Peyer's patch (tissue), 4 donors: ENCODE measurements at regions not wholly inside any gene's neighbourhood (a gene's known extent, or its start where the extent isn't known, plus 50 kb on each side); places are given as distances from the start of the nearest gene placed in this dataset.

Source experiments
- DNase-seq, 3 donors: peaks; one replicate each; pipeline ENCODE4 v3.0.0-alpha.2; 2017 to 2019
- H3K27ac ChIP-seq, 4 donors: fragments of 200-600 bp; sonication (generic); one replicate each; pipeline ENCODE4 v1.5.1; 2016 to 2019
- H3K27me3 ChIP-seq, 2 donors: fragments of 200-600 bp; sonication (generic); one replicate each; pipeline ENCODE4 v1.5.1; 2019
- H3K36me3 ChIP-seq, 3 donors: fragments of 200-600 bp; sonication (generic); one replicate each; pipeline ENCODE4 v1.5.1; 2016 to 2019
- H3K4me1 ChIP-seq, 4 donors: fragments of 200-600 bp; sonication (generic); one replicate each; pipeline ENCODE4 v1.5.1; 2016 to 2019
- H3K4me3 ChIP-seq, 4 donors: fragments of 200-600 bp; sonication (generic); 1 replicate in 3 of 4; 2 replicates in 1 of 4; pipeline ENCODE4 v1.5.1; 2016 to 2019; ENCODE audit warnings: mild to moderate bottlenecking in 1 of 4
- H3K9me3 ChIP-seq, 4 donors: fragments of 200-600 bp; sonication (generic); one replicate each; pipeline ENCODE4 v1.5.1; 2016 to 2019; ENCODE audit warnings: mild to moderate bottlenecking in 1 of 4
- POLR2A ChIP-seq, 2 donors: fragments of 450-650 bp; IDR thresholded peaks; one replicate each; pipeline ENCODE4 v1.5.1; 2017; ENCODE audit warnings: antibody characterized with exemption in 2 of 2, mild to moderate bottlenecking in 2 of 2, moderate library complexity in 2 of 2
- TF ChIP-seq, protein P1 (sequence below), 6 experiments: fragments of 450-650 bp in 4 of 6; fragments of 200-600 bp in 2 of 6; sonication (generic) in 1 of 6; IDR thresholded peaks; one replicate each; pipeline ENCODE4 v1.5.1; 2017 to 2019; ENCODE audit warnings: antibody characterized with exemption in 6 of 6, mild to moderate bottlenecking in 3 of 6, moderate library complexity in 1 of 6

- no peak overlapping the region for H3K27ac ChIP-seq
- no peak overlapping the region for H3K4me3 ChIP-seq
- H3K36me3 ChIP-seq, result no peaks in the 10 kb centered on the region
- no peaks in the 10 kb centered on the region for H3K4me1 ChIP-seq
- no peak for TF ChIP-seq POLR2A (IDR thresholded peaks at IDR 0.05)
- TF ChIP-seq, protein P1, sequence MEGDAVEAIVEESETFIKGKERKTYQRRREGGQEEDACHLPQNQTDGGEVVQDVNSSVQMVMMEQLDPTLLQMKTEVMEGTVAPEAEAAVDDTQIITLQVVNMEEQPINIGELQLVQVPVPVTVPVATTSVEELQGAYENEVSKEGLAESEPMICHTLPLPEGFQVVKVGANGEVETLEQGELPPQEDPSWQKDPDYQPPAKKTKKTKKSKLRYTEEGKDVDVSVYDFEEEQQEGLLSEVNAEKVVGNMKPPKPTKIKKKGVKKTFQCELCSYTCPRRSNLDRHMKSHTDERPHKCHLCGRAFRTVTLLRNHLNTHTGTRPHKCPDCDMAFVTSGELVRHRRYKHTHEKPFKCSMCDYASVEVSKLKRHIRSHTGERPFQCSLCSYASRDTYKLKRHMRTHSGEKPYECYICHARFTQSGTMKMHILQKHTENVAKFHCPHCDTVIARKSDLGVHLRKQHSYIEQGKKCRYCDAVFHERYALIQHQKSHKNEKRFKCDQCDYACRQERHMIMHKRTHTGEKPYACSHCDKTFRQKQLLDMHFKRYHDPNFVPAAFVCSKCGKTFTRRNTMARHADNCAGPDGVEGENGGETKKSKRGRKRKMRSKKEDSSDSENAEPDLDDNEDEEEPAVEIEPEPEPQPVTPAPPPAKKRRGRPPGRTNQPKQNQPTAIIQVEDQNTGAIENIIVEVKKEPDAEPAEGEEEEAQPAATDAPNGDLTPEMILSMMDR (IDR thresholded peaks at IDR 0.05), result no peak
- H3K27me3 ChIP-seq, result no peaks in the 10 kb centered on the region
- H3K9me3 ChIP-seq, result no peaks in the 10 kb centered on the region
- no peak for DNase-seq
Observed at GRCh38 chr3:74756674-74757073, 142.2 kb upstream of the CNTN3 start.

DNA sequence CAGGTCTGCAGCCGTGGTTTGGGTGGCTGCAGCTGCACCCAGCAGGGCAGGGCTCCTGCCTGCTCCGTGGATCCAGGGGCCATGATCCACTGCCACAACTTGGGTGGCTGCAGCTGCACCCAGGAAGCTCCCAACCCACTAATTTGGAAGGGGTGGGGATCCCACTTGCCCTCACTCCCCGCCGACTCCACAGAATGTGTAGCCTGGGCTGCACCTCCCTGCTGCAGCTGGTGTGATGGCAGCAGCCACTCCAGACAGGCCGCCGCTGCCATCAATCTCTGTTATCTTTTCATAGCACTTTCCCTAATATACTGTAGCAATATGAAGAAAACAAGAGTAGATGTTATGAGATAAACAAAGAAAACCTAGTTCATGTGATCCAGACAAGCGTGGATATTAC is 137.8 kb upstream of the CNTN3 start:
- H3K27me3 ChIP-seq, result no peaks in the 10 kb centered on the region
- H3K9me3 ChIP-seq, result no peaks in the 10 kb centered on the region
- H3K36me3 ChIP-seq, result no peaks in the 10 kb centered on the region
- TF ChIP-seq, protein P1 (IDR thresholded peaks at IDR 0.05), result no peak
- TF ChIP-seq POLR2A (IDR thresholded peaks at IDR 0.05), result no peak
- H3K4me1 ChIP-seq, result no peaks in the 10 kb centered on the region
- H3K4me3 ChIP-seq, result no peak overlapping the region
- no peak overlapping the region for H3K27ac ChIP-seq
- DNase-seq, result no peak

DNA sequence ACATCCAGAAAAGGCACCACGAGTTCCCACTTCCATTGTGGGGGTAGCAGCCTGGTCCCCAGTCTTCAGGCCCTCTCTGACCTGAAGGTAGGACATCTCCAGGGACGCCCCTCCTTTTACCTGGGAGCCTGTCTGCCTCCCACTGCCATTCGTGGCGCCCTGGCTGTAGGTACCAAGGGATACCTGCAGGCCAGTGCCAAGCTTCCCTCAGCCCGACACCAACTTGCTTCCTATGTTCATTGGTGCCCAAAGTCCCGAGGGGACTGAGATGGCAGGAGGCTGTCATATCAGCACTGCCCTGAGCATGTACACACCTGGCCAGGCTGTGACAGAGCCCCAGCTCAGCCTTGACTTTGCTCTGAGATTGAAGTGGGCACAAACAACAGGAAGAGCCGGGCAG is 137.3 kb upstream of the CNTN3 start:
- Histone ChIP-seq H3K36me3 (no peaks in the 10 kb centered on the region), H3K4me3 (no peak overlapping the region), H3K27ac (no peak overlapping the region), H3K4me1 (no peaks in the 10 kb centered on the region), H3K27me3 (no peaks in the 10 kb centered on the region), H3K9me3 (no peaks in the 10 kb centered on the region)
- TF ChIP-seq POLR2A (IDR thresholded peaks at IDR 0.05), result no peak
- TF ChIP-seq, protein P1 (IDR thresholded peaks at IDR 0.05), result no peak
- no peak for DNase-seq

DNA sequence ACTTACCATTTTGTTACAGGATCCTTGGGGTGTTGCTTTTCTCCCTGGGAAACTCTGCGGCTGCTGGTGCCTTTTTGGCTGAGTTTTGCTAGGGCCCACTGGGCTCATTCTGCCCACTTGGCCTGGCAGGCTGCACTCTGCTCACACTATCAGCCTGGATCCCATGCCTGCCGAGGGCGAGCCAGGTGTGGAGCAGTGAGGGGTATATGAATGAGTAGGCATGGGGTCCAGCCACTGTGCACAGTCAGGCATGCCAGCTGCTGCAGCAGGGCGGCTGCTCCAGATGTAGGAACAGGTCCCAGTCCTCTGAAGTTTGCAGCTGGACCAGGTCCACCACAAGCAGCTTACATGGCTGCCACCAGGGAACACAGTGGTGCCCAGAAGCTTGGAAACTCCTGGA is 136.4 kb upstream of the CNTN3 start:
- Histone ChIP-seq H3K27ac (no peak overlapping the region), H3K36me3 (no peaks in the 10 kb centered on the region), H3K9me3 (no peaks in the 10 kb centered on the region), H3K4me1 (no peaks in the 10 kb centered on the region), H3K27me3 (no peaks in the 10 kb centered on the region), H3K4me3 (no peak overlapping the region)
- DNase-seq, result no peak
- TF ChIP-seq, protein P1 (IDR thresholded peaks at IDR 0.05), result no peak
- TF ChIP-seq POLR2A (IDR thresholded peaks at IDR 0.05), result no peak

GRCh38 chr3:74739242-74739641 is 124.8 kb upstream of the CNTN3 start:
- Histone ChIP-seq H3K36me3 (no peaks in the 10 kb centered on the region), H3K4me1 (no peaks in the 10 kb centered on the region), H3K4me3 (no peak overlapping the region), H3K27ac (no peak overlapping the region), H3K27me3 (no peaks in the 10 kb centered on the region), H3K9me3 (no peaks in the 10 kb centered on the region)
- no peak for TF ChIP-seq POLR2A (IDR thresholded peaks at IDR 0.05)
- TF ChIP-seq, protein P1 (IDR thresholded peaks at IDR 0.05), result no peak
- DNase-seq, result no peak

- TF ChIP-seq POLR2A (IDR thresholded peaks at IDR 0.05), result no peak
- TF ChIP-seq, protein P1 (IDR thresholded peaks at IDR 0.05), result no peak
- no peak for DNase-seq
- H3K36me3 ChIP-seq, result no peaks in the 10 kb centered on the region
- H3K27me3 ChIP-seq, result no peaks in the 10 kb centered on the region
- no peaks in the 10 kb centered on the region for H3K4me1 ChIP-seq
- H3K27ac ChIP-seq, result no peak overlapping the region
- no peaks in the 10 kb centered on the region for H3K9me3 ChIP-seq
- H3K4me3 ChIP-seq, result no peak overlapping the region
Observed at GRCh38 chr3:74722211-74722610, 107.8 kb upstream of the CNTN3 start.
